Hepatocyte (in vitro differentiated cells): ENCODE measurements at regions not wholly inside any gene's neighbourhood (a gene's known extent, or its start where the extent isn't known, plus 50 kb on each side); places are given as distances from the start of the nearest gene placed in this dataset.
A peak's percentile ranks its signal among the peaks of the same experiment; 100 is the strongest.

Source experiments
- DNase-seq: peaks from one replicate; pipeline ENCODE4 v3.0.0-alpha.2; 2016; ENCODE audit warnings: low spot score
- H2AFZ ChIP-seq: fragments of 200-600 bp; sonication (generic); 2 replicates; pipeline ENCODE4 v1.6.0; 2016; ENCODE audit warnings: antibody characterized with exemption, mild to moderate bottlenecking
- H3K27ac ChIP-seq: fragments of 200-600 bp; sonication (generic); 2 replicates; pipeline ENCODE4 v1.5.1; 2016; ENCODE audit warnings: mild to moderate bottlenecking
- H3K27me3 ChIP-seq: fragments of 200-600 bp; sonication (generic); 2 replicates; pipeline ENCODE4 v1.6.1; 2016
- H3K36me3 ChIP-seq: fragments of 200-600 bp; sonication (generic); replicated peaks from 2 replicates; pipeline ENCODE4 v1.5.1; 2016; ENCODE audit warnings: low read depth; ENCODE audit not compliant: insufficient read depth
- H3K4me1 ChIP-seq: fragments of 200-600 bp; sonication (generic); 2 replicates; pipeline ENCODE4 v1.5.1; 2016; ENCODE audit warnings: mild to moderate bottlenecking, moderate library complexity; ENCODE audit not compliant: insufficient read depth
- H3K4me2 ChIP-seq: fragments of 200-600 bp; sonication (generic); 2 replicates; pipeline ENCODE4 v1.6.0; 2016
- H3K4me3 ChIP-seq: fragments of 200-600 bp; sonication (generic); 2 replicates; pipeline ENCODE4 v1.5.1; 2016; ENCODE audit warnings: mild to moderate bottlenecking
- H3K79me2 ChIP-seq: fragments of 200-600 bp; sonication (generic); 2 replicates; pipeline ENCODE4 v1.6.0; 2017; ENCODE audit warnings: mild to moderate bottlenecking
- H3K9me2 ChIP-seq: fragments of 200-600 bp; sonication (generic); replicated peaks from 2 replicates; pipeline ENCODE4 v1.6.0; 2017; ENCODE audit warnings: mild to moderate bottlenecking; ENCODE audit not compliant: insufficient read depth
- H3K9me3 ChIP-seq: fragments of 200-600 bp; sonication (generic); 2 replicates; pipeline ENCODE4 v1.5.1; 2016; ENCODE audit warnings: low read depth, mild to moderate bottlenecking
- H4K20me1 ChIP-seq: fragments of 200-600 bp; sonication (generic); 2 replicates; pipeline ENCODE4 v1.6.0; 2016; ENCODE audit warnings: mild to moderate bottlenecking; ENCODE audit not compliant: insufficient read depth, poor library complexity, severe bottlenecking
- EZH2 ChIP-seq: fragments of 200-600 bp; sonication (generic); IDR thresholded peaks from 2 replicates; pipeline ENCODE4 v1.6.1; 2016; ENCODE audit warnings: antibody characterized with exemption, mild to moderate bottlenecking, borderline replicate concordance
- EZH2phosphoT487 ChIP-seq: fragments of 200-600 bp; sonication (generic); IDR thresholded peaks from one replicate; pipeline ENCODE4 v1.6.1; 2018; ENCODE audit warnings: antibody characterized with exemption, mild to moderate bottlenecking, low read depth, moderate library complexity; ENCODE audit not compliant: unreplicated experiment, severe bottlenecking
- WGBS: methylation state at CpG from one replicate; pipeline ENCODE4 v1.1.6; 2016; ENCODE audit warnings: low lambda C conversion rate; ENCODE audit errors: missing lambda C conversion rate; 5-methylcytosine and 5-hydroxymethylcytosine counted together
- TF ChIP-seq, protein P1 (sequence below): fragments of 200-600 bp; sonication (generic); IDR thresholded peaks from 2 replicates; pipeline ENCODE4 v1.5.1; 2016; ENCODE audit warnings: antibody characterized with exemption, mild to moderate bottlenecking; ENCODE audit not compliant: poor library complexity

DNA sequence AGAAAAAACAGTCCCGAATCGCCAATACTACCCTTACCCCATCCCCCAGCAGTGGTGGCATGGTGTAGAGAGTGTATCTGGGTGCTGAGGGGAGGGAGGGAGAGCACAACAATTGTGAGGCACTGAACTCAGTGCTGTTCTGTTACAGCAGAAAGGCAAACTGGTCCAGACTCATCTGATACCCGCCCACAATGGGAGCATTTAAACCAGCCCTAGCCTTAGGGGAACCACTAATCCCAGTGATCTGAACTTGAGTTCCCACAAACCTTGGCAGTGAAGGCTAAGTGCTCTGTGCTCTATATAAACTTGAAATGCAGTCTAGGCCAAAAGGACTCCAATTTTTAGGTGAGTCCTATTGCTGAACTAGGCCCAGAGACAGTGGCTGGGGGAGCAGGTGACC, 666.4 kb upstream of the PTCHD4 start:
- Histone ChIP-seq H4K20me1 (no peaks in the 10 kb centered on the region), H3K27me3 (no peaks in the 10 kb centered on the region), H3K4me1 (no peaks in the 10 kb centered on the region), H3K4me3 (no peak overlapping the region), H3K9me3 (no peaks in the 10 kb centered on the region), H3K4me2 (no peak overlapping the region), H2AFZ (no peak overlapping the region), H3K27ac (no peak overlapping the region), H3K36me3 (no peaks in the 10 kb centered on the region), H3K79me2 (no peaks in the 10 kb centered on the region), H3K9me2 (no peaks in the 10 kb centered on the region)
- TF ChIP-seq, protein P1, sequence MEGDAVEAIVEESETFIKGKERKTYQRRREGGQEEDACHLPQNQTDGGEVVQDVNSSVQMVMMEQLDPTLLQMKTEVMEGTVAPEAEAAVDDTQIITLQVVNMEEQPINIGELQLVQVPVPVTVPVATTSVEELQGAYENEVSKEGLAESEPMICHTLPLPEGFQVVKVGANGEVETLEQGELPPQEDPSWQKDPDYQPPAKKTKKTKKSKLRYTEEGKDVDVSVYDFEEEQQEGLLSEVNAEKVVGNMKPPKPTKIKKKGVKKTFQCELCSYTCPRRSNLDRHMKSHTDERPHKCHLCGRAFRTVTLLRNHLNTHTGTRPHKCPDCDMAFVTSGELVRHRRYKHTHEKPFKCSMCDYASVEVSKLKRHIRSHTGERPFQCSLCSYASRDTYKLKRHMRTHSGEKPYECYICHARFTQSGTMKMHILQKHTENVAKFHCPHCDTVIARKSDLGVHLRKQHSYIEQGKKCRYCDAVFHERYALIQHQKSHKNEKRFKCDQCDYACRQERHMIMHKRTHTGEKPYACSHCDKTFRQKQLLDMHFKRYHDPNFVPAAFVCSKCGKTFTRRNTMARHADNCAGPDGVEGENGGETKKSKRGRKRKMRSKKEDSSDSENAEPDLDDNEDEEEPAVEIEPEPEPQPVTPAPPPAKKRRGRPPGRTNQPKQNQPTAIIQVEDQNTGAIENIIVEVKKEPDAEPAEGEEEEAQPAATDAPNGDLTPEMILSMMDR, result no peak
- TF ChIP-seq EZH2phosphoT487, result no peak
- TF ChIP-seq EZH2, result no peak
- 93% methylated on average over 3 of the region's 3 CpGs for WGBS
- no peak for DNase-seq

DNA sequence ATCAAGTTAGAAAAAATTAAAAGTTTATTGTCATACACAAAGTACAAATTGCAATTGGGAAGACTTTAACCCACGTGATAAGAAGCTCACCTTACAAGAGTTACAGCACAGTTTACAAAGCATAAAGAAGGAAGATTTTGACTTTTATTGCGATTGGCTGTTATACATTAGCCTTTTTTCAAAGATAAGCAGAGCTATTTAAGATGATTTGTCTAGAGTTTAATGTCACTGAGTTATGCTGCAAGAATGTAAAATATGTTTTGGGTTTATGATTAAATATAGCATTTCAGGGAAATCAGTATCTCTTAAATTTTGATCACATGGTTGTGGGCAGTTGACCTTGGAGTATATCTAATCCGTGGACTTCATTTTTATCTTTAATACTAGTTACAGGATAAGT, 664.2 kb upstream of the PTCHD4 start:
- TF ChIP-seq EZH2, result no peak
- Histone ChIP-seq H3K27ac (peak overlapping the region; percentile 15), H3K9me3 (no peaks in the 10 kb centered on the region), H2AFZ (no peak overlapping the region), H3K4me1 (no peaks in the 10 kb centered on the region), H3K4me3 (no peak overlapping the region), H3K36me3 (no peaks in the 10 kb centered on the region), H3K79me2 (no peaks in the 10 kb centered on the region), H3K27me3 (no peaks in the 10 kb centered on the region), H4K20me1 (no peaks in the 10 kb centered on the region), H3K9me2 (no peaks in the 10 kb centered on the region), H3K4me2 (no peak overlapping the region)
- no peak for DNase-seq
- 50% methylated on average over 3 of the region's 3 CpGs for WGBS

DNA sequence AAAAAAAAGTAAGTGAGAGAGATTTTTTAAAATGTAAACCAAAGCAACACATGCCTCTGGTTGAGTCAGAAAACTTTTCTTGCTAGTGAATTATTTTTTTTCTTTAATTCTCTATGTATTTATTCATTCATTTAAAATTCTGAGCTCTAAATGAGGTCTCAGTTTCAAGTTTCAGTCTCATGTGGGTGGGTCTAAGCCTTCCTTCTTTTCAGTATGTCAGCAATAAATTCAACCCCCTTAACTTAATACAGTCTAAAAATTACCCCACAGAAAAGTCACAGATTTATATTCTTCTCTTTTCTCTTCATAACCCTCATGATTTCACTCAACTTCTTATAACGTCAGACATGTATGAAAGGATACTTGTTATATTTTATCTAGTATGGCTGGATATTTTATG, 663.3 kb upstream of the PTCHD4 start:
- H3K4me1 ChIP-seq, result no peaks in the 10 kb centered on the region
- H3K4me2 ChIP-seq, result no peak overlapping the region
- no peak for DNase-seq
- H3K36me3 ChIP-seq, result no peaks in the 10 kb centered on the region
- H3K27me3 ChIP-seq, result no peaks in the 10 kb centered on the region
- no peaks in the 10 kb centered on the region for H3K79me2 ChIP-seq
- H3K27ac ChIP-seq, result no peak overlapping the region
- H2AFZ ChIP-seq, result no peak overlapping the region
- H3K4me3 ChIP-seq, result no peak overlapping the region
- WGBS, result 71% methylated on average over 1 of the region's 1 CpG
- H3K9me2 ChIP-seq, result no peaks in the 10 kb centered on the region
- H3K9me3 ChIP-seq, result no peaks in the 10 kb centered on the region
- H4K20me1 ChIP-seq, result no peaks in the 10 kb centered on the region
- TF ChIP-seq EZH2, result no peak
- TF ChIP-seq EZH2phosphoT487, result no peak
- TF ChIP-seq, protein P1, result no peak

DNA sequence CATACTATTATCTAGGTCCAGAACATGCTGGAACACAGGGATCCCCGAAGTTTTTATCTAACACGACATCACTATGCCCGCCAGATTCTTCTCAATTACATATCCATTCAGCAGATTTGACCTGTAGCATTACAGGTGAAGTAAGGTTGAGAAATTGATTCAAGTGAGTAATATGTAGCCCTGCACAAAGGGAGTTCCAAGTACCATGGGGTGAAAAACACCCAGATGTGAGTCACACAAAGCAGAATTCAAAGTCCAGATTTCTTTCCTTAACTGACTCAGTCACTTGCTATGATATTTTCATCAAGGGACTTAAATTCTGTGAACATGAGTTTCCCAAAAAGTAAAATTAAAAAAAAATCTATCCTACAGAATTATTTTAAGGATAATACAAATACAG, 655.4 kb upstream of the PTCHD4 start:
- Histone ChIP-seq H3K9me2 (no peaks in the 10 kb centered on the region), H3K79me2 (no peaks in the 10 kb centered on the region), H3K4me3 (no peak overlapping the region), H3K4me2 (no peak overlapping the region), H3K27ac (peak overlapping the region; percentile 67), H3K27me3 (no peaks in the 10 kb centered on the region), H3K36me3 (no peaks in the 10 kb centered on the region), H4K20me1 (no peaks in the 10 kb centered on the region), H3K4me1 (peaks cover 11% of the 10 kb centered on the region), H3K9me3 (no peaks in the 10 kb centered on the region), H2AFZ (no peak overlapping the region)
- WGBS, result 89% methylated on average over 3 of the region's 3 CpGs
- TF ChIP-seq EZH2, result no peak
- TF ChIP-seq, protein P1, result no peak
- no peak for TF ChIP-seq EZH2phosphoT487
- DNase-seq, result peak; percentile 49
